C4-2B (cell line): ENCODE measurements at regions not wholly inside any gene's neighbourhood (a gene's known extent, or its start where the extent isn't known, plus 50 kb on each side); places are given as distances from the start of the nearest gene placed in this dataset.

Source experiments
- CTCF ChIP-seq: fragments of 450-650 bp; conservative IDR thresholded peaks from 2 replicates; pipeline ENCODE4 v1.5.1; 2017; ENCODE audit warnings: mild to moderate bottlenecking
- ZFX ChIP-seq: fragments of 450-650 bp; IDR thresholded peaks from 2 replicates; pipeline ENCODE4 v1.6.1; 2017

GRCh38 chr3:76353683-76354082 lies 568.3 kb upstream of the ZNF717 start:
- TF ChIP-seq CTCF (no peak), ZFX (no peak)
